Loucy (cell line): ENCODE measurements at regions not wholly inside any gene's neighbourhood (a gene's known extent, or its start where the extent isn't known, plus 50 kb on each side); places are given as distances from the start of the nearest gene placed in this dataset.

ENCODE experiments used
- CTCF ChIP-seq: fragments of 200-600 bp; sonication (generic); conservative IDR thresholded peaks from 2 replicates; pipeline ENCODE4 v1.5.1; 2014; ENCODE audit warnings: mild to moderate bottlenecking, antibody characterized with exemption, low read length
- EZH2phosphoT487 ChIP-seq: fragments of 200-600 bp; IDR thresholded peaks from 2 replicates; pipeline ENCODE4 v1.6.1; 2018; ENCODE audit warnings: antibody characterized with exemption, mild to moderate bottlenecking, moderate library complexity, borderline replicate concordance

- TF ChIP-seq CTCF (no peak), EZH2phosphoT487 (no peak)
Measured at GRCh38 chr18:43485545-43485963, 208.3 kb upstream of the SYT4 start.
